DOHH2 (cell line): ENCODE measurements at regions not wholly inside any gene's neighbourhood (a gene's known extent, or its start where the extent isn't known, plus 50 kb on each side); places are given as distances from the start of the nearest gene placed in this dataset.

Experiments used
- EZH2phosphoT487 ChIP-seq: fragments of 200-600 bp; sonication (generic); IDR thresholded peaks from 2 replicates; pipeline ENCODE4 v1.6.1; 2017; ENCODE audit warnings: borderline replicate concordance, mild to moderate bottlenecking, antibody characterized with exemption, low read length, moderate library complexity, mixed read lengths
- TF ChIP-seq, protein P1 (sequence below): fragments of 200-600 bp; sonication (generic); IDR thresholded peaks from one replicate; pipeline ENCODE4 v1.5.1; 2014; ENCODE audit warnings: antibody characterized with exemption, mild to moderate bottlenecking, low read depth, low read length; ENCODE audit not compliant: poor library complexity, severe bottlenecking

DNA sequence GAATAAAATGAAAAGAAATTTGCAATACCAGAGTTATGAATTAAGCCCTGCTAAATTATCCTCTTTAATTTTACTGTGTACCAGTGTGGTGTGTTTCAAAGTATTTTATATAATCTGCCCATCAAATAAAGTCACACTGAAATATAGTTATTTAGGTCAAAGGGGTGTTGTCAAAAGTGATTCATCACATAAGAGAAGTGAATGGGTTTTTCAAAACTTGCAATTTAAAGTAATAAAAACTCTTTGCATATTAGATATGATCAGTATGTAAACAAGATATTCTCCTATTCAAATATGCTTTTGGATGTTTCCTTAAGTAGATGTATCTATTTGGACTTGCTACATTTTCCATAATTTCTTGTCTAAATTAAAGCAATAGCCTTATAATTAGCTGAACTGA is 1183.0 kb upstream of the CDH18 start:
- TF ChIP-seq, protein P1, sequence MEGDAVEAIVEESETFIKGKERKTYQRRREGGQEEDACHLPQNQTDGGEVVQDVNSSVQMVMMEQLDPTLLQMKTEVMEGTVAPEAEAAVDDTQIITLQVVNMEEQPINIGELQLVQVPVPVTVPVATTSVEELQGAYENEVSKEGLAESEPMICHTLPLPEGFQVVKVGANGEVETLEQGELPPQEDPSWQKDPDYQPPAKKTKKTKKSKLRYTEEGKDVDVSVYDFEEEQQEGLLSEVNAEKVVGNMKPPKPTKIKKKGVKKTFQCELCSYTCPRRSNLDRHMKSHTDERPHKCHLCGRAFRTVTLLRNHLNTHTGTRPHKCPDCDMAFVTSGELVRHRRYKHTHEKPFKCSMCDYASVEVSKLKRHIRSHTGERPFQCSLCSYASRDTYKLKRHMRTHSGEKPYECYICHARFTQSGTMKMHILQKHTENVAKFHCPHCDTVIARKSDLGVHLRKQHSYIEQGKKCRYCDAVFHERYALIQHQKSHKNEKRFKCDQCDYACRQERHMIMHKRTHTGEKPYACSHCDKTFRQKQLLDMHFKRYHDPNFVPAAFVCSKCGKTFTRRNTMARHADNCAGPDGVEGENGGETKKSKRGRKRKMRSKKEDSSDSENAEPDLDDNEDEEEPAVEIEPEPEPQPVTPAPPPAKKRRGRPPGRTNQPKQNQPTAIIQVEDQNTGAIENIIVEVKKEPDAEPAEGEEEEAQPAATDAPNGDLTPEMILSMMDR = no peak
- no peak for TF ChIP-seq EZH2phosphoT487
